ENCODE measurements at regions not wholly inside any gene's neighbourhood (a gene's known extent, or its start where the extent isn't known, plus 50 kb on each side); places are given as distances from the start of the nearest gene placed in this dataset.

GRCh38 chr7:113004726-113005454, 81.7 kb downstream of the GPR85 start:
- no peak for TF ChIP-seq GABPA (IDR thresholded peaks at IDR 0.05; ENCODE audit: low read depth)
- TF ChIP-seq, protein P1, sequence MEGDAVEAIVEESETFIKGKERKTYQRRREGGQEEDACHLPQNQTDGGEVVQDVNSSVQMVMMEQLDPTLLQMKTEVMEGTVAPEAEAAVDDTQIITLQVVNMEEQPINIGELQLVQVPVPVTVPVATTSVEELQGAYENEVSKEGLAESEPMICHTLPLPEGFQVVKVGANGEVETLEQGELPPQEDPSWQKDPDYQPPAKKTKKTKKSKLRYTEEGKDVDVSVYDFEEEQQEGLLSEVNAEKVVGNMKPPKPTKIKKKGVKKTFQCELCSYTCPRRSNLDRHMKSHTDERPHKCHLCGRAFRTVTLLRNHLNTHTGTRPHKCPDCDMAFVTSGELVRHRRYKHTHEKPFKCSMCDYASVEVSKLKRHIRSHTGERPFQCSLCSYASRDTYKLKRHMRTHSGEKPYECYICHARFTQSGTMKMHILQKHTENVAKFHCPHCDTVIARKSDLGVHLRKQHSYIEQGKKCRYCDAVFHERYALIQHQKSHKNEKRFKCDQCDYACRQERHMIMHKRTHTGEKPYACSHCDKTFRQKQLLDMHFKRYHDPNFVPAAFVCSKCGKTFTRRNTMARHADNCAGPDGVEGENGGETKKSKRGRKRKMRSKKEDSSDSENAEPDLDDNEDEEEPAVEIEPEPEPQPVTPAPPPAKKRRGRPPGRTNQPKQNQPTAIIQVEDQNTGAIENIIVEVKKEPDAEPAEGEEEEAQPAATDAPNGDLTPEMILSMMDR (IDR thresholded peaks at IDR 0.05; ENCODE audit: insufficient read depth, low read length), result no peak
- TF ChIP-seq POLR2AphosphoS5 (IDR thresholded peaks at IDR 0.05; ENCODE audit: low read depth), result no peak
